ENCODE measurements at regions not wholly inside any gene's neighbourhood (a gene's known extent, or its start where the extent isn't known, plus 50 kb on each side); places are given as distances from the start of the nearest gene placed in this dataset.

DNA sequence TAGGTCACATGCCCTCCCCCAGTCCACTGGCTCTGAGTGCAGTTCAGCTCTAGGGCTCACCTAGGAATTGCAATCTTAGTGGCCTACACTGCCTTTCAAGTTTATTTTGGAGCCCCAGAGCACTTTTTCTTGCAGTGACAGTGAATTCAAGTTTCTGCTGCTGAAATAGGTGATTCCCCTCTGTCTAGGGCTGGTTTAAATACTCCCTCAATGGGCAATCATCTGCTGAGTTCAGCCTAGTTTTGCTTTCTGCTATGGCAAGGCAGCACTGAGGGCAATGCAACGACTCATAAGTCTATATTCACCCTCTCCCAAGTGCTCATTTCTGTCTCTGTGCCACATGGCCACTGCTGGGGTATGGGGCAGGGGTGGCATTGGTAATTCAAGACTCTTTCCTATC is 472.6 kb upstream of the RGS18 start:
- Histone ChIP-seq H2AFZ (ENCODE audit: low read length) (no peak overlapping the region), H3K4me1 (ENCODE audit: insufficient read depth, low read length) (no peaks in the 10 kb centered on the region), H3K27me3 (ENCODE audit: control insufficient read depth in 1 of 2, insufficient read depth in 2 of 2, low read length in 2 of 2) (no peaks in the 10 kb centered on the region), H3K9ac (ENCODE audit: insufficient read depth, low read depth, low read length) (no peak overlapping the region), H4K20me1 (ENCODE audit: insufficient read depth, low read length) (no peaks in the 10 kb centered on the region), H3K4me2 (ENCODE audit: low read depth, low read length) (no peak overlapping the region), H3K4me3 (replicated peaks in 1 of 3; ENCODE audit: insufficient read depth in 1 of 3, low read depth in 2 of 3, low read length in 3 of 3) (no peak overlapping the region), H3K36me3 (replicated peaks in 1 of 2; ENCODE audit: control insufficient read depth in 1 of 2, insufficient read depth in 2 of 2, low read length in 2 of 2) (no peaks in the 10 kb centered on the region), H3K79me2 (ENCODE audit: insufficient read depth, low read length) (no peaks in the 10 kb centered on the region), H3K27ac (ENCODE audit: extremely low read length, insufficient read depth, low read length) (no peak overlapping the region), H3K9me3 (ENCODE audit: low read length) (no peaks in the 10 kb centered on the region)
- in situ Hi-C loops (cut with HindIII; ENCODE audit: extremely low pct_ligation_motif_present, low pct_unique_long_range_greater_than_20kb) (no loop called here), intact Hi-C loops (cut with micrococcal nuclease; ENCODE audit: unreplicated experiment) (no loop called here)
- FAIRE-seq (no peak), ATAC-seq (no peak), DNase-seq (ENCODE audit: low spot score) (no peak)
- 0% methylated on average over 1 of the region's 1 CpG for whole genome bisulfite sequencing (ENCODE audit: low lambda C conversion rate)
- BruUV-seq (replicated peaks): no TSS peak
- POLR2A ChIA-PET: no interaction called here
- TF ChIP-seq ZNF644 (CRISPR knock-in tag; IDR thresholded peaks at IDR 0.05; ENCODE audit: low read depth) (no peak), MLLT10 (CRISPR knock-in tag; IDR thresholded peaks at IDR 0.05) (no peak), PHF20 (CRISPR knock-in tag; IDR thresholded peaks at IDR 0.05) (no peak), ZNF816 (CRISPR knock-in tag; IDR thresholded peaks at IDR 0.05; ENCODE audit: borderline replicate concordance) (no peak), ZNF260 (CRISPR knock-in tag; IDR thresholded peaks at IDR 0.05; ENCODE audit: borderline replicate concordance, low read depth) (no peak), ZNF790 (CRISPR knock-in tag; IDR thresholded peaks at IDR 0.05; ENCODE audit: borderline replicate concordance) (no peak), NFIC (IDR thresholded peaks at IDR 0.05; ENCODE audit: low read length) (no peak), ZMYM3 (CRISPR knock-in tag; IDR thresholded peaks at IDR 0.05) (no peak)
- TF ChIP-seq, protein P1, sequence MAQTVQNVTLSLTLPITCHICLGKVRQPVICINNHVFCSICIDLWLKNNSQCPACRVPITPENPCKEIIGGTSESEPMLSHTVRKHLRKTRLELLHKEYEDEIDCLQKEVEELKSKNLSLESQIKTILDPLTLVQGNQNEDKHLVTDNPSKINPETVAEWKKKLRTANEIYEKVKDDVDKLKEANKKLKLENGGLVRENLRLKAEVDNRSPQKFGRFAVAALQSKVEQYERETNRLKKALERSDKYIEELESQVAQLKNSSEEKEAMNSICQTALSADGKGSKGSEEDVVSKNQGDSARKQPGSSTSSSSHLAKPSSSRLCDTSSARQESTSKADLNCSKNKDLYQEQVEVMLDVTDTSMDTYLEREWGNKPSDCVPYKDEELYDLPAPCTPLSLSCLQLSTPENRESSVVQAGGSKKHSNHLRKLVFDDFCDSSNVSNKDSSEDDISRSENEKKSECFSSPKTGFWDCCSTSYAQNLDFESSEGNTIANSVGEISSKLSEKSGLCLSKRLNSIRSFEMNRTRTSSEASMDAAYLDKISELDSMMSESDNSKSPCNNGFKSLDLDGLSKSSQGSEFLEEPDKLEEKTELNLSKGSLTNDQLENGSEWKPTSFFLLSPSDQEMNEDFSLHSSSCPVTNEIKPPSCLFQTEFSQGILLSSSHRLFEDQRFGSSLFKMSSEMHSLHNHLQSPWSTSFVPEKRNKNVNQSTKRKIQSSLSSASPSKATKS (CRISPR knock-in tag; IDR thresholded peaks at IDR 0.05): no peak
- TF ChIP-seq, protein P2, sequence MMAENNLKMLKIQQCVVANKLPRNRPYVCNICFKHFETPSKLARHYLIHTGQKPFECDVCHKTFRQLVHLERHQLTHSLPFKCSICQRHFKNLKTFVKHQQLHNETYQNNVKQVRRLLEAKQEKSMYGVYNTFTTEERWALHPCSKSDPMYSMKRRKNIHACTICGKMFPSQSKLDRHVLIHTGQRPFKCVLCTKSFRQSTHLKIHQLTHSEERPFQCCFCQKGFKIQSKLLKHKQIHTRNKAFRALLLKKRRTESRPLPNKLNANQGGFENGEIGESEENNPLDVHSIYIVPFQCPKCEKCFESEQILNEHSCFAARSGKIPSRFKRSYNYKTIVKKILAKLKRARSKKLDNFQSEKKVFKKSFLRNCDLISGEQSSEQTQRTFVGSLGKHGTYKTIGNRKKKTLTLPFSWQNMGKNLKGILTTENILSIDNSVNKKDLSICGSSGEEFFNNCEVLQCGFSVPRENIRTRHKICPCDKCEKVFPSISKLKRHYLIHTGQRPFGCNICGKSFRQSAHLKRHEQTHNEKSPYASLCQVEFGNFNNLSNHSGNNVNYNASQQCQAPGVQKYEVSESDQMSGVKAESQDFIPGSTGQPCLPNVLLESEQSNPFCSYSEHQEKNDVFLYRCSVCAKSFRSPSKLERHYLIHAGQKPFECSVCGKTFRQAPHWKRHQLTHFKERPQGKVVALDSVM (CRISPR knock-in tag; IDR thresholded peaks at IDR 0.05): no peak
- TF ChIP-seq, protein P3, sequence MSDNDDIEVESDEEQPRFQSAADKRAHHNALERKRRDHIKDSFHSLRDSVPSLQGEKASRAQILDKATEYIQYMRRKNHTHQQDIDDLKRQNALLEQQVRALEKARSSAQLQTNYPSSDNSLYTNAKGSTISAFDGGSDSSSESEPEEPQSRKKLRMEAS (IDR thresholded peaks at IDR 0.05): no peak
- TF ChIP-seq, protein P4, sequence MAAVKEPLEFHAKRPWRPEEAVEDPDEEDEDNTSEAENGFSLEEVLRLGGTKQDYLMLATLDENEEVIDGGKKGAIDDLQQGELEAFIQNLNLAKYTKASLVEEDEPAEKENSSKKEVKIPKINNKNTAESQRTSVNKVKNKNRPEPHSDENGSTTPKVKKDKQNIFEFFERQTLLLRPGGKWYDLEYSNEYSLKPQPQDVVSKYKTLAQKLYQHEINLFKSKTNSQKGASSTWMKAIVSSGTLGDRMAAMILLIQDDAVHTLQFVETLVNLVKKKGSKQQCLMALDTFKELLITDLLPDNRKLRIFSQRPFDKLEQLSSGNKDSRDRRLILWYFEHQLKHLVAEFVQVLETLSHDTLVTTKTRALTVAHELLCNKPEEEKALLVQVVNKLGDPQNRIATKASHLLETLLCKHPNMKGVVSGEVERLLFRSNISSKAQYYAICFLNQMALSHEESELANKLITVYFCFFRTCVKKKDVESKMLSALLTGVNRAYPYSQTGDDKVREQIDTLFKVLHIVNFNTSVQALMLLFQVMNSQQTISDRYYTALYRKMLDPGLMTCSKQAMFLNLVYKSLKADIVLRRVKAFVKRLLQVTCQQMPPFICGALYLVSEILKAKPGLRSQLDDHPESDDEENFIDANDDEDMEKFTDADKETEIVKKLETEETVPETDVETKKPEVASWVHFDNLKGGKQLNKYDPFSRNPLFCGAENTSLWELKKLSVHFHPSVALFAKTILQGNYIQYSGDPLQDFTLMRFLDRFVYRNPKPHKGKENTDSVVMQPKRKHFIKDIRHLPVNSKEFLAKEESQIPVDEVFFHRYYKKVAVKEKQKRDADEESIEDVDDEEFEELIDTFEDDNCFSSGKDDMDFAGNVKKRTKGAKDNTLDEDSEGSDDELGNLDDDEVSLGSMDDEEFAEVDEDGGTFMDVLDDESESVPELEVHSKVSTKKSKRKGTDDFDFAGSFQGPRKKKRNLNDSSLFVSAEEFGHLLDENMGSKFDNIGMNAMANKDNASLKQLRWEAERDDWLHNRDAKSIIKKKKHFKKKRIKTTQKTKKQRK (IDR thresholded peaks at IDR 0.05; ENCODE audit: low read length): no peak
- CTCF ChIA-PET (ENCODE audit: low intra/inter-chr PET ratio, low total read pairs): no interaction called here

Measured in HepG2 (cell line).